HG03354 (cell line): ENCODE measurements at regions not wholly inside any gene's neighbourhood (a gene's known extent, or its start where the extent isn't known, plus 50 kb on each side); places are given as distances from the start of the nearest gene placed in this dataset.
"Not testable (repeated sequence)": the region's sequence is repeated elsewhere in the genome, so short reads cannot be mapped to it uniquely, and the experiment has no call there.

ENCODE experiments used
- ATAC-seq: cut with Tn5 transposase; IDR thresholded peaks from one replicate; pipeline ENCODE4 v1.9.1; 2021; ENCODE audit warnings: mild to moderate bottlenecking; ENCODE audit not compliant: unreplicated experiment, poor library complexity, severe bottlenecking

DNA sequence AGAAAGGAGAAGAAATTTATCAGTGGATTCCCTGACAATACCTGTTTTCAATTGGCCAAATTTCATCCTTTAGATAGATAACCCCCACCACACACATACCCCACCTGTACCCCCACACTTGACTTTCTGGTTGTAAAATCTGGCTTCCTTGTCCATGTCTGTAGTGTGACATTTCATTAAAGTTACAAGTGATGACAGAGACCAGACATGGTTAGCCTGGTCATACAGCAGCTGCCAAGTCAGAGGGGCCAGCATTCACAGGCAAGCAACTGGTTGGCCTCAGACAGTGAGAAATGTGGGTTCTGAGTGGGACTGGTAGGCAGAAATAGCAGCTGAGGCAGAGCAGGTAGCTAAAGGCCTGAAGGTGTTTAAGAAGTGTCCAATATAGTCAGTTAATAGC, 238.6 kb upstream of the SOX14 start:
- ATAC-seq: no peak

- no peak for ATAC-seq
These were observed 222.1 kb upstream of the SOX14 start for GRCh38 chr3:137542049-137542448.

GRCh38 chr3:137554242-137554641, 209.9 kb upstream of the SOX14 start:
- ATAC-seq: no peak

DNA sequence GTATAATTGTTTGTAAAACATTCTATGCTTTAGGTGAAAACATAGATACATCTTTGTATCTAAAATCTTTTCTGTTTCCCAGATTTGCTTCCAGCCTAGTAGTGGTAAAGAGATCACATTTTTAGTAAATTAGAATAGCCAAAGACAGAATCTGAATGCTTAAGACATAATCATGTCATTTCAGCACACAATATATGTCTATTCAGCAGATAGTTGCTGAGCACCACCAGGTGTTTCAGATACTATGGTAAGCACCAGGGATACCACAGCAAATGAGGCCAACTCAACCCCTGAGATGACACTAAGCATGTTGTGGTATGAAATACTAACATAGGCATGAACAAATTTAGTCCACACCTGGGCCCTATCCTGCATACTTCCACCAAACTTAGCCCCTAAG, 195.2 kb upstream of the SOX14 start:
- ATAC-seq: no peak

- ATAC-seq: no peak
These were observed 191.2 kb upstream of the SOX14 start for GRCh38 chr3:137572931-137573330.

GRCh38 chr3:137582484-137582883, 181.6 kb upstream of the SOX14 start:
- no peak for ATAC-seq

- ATAC-seq: no peak
These were observed 180.9 kb upstream of the SOX14 start for GRCh38 chr3:137583256-137583655.

DNA sequence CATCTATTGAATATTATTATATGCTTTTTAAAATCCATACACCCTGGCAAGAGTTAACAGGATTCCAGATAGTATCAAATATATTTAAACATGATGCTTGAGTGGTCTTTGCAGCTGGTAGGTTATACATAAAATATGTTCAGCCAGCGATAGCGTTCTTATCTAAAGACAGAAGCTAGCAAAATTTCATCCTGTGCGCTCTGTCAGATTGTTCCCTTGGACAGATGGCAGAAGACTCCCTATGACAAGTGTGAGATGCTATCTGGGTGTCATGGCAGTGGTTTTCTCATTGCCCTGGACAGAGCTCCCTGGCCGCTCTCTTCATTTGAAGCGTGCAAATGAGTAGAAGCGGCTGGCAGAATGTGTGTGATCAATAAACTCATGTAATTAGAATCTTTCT, 175.2 kb upstream of the SOX14 start:
- no peak for ATAC-seq

DNA sequence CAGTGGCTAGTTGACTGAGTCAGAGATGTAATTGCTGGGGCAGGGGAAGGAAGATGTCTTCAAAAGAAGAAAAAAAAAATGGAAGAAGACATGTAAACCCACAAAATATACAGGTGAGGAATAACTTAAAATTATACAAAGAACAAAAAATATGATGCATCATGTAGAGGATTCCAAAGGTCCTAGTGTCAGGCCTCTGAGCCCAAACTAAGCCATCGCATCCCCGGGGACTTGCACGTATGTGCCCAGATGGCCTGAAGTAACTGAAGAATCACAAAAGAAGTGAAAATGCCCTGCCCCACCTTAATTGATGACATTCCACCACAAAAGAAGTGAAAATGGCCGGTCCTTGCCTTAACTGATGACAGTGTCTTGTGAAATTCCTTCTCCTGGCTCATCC, 168.7 kb upstream of the SOX14 start:
- not testable (repeated sequence) for ATAC-seq

DNA sequence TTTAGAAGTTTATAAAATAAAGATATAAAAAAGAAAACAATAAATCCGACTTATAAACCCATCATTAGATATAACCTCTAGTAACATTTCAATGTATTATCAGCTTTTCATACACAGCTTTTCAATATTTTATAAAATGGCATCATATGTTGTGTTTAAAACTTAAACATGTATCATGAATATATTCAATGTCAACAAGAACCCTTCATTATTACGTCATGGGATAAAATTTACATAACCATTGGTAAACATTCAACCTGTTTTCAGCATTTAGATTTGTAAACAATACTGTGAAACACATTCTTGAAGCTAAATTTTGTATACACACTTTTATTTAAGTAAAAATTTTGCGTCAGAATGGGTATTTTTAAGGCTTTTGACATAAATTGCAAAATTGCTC, 153.4 kb upstream of the SOX14 start:
- ATAC-seq: no peak

DNA sequence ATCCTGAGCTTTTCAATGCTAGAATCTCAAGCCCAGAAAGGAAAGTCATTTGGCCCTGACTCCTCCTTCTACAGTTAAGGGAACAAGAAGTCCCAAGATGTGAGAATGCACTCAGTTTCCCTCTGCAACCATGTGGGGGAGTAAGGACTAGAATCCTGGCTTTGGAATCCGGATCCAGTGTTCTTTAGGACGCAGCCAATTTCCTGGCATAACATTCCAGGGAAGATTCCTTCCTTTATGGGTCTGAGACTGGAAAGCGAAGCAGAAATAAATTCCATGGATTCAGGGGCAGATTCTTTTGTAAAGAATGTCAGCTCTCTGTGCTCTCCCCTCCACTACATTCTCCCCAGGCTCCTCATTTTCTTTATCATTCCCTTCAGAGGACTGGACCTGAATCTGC, 151.8 kb upstream of the SOX14 start:
- no peak for ATAC-seq

- ATAC-seq: no peak
These were observed 148.3 kb upstream of the SOX14 start for GRCh38 chr3:137615659-137616418.

- no peak for ATAC-seq
These were observed 122.0 kb upstream of the SOX14 start for GRCh38 chr3:137641879-137642704.

- ATAC-seq: no peak
These were observed 121.3 kb upstream of the SOX14 start for GRCh38 chr3:137642831-137643230.

DNA sequence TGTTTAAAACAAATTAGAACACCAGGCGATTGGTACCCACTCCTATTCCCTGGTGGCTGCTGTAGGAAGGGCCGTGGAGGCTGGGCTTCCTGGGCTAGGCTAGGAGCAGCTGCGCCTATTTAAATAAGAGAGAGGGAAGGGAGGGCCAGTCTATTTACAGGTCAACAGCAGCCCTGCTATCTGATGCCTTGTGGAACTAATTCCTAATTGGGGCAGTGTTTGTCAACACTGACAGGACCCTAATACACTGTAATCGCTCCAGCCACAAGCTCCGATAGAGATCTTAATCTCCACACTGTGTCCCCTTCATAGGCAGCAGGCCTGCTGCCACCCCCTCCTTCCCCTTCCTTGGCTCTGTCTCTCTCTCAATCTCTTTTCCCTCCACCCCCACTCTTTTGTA, 116.9 kb upstream of the SOX14 start:
- ATAC-seq: no peak

- no peak for ATAC-seq
These were observed 94.5 kb upstream of the SOX14 start for GRCh38 chr3:137669519-137670060.

DNA sequence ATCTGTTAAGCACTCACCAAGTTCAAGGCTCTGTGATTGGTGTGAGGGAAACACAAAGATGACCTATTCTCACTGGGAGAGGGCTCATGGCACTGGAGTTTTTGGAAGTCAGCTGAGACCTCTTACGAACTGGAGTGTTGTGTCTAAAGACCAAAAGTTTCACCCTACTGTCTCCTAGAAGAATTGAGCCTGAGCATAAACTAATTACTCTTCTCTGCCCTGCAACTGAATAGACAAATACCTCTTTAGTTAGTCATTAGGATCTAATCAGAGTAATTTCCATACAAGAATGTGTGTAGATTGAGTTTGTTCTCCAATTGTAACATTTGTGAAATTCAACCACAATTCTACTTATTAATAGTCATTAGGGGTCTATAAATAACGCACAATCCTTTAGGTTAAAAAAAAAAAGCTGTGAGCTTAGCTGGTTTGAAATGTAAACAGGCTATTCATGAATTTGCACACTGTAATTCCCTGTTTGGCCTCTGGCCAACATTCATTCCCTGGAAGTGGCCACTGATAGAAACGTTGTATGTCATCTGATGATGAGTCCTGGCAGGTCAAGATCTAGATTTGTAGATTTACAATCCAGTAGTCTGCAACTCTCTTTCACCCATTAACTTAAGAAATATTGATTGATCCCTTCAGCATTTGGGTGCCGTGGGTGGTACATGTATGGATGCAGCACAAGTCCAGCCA, 76.8 kb upstream of the SOX14 start:
- no peak for ATAC-seq

- ATAC-seq: no peak
These were observed 71.2 kb upstream of the SOX14 start for GRCh38 chr3:137692803-137693431.

DNA sequence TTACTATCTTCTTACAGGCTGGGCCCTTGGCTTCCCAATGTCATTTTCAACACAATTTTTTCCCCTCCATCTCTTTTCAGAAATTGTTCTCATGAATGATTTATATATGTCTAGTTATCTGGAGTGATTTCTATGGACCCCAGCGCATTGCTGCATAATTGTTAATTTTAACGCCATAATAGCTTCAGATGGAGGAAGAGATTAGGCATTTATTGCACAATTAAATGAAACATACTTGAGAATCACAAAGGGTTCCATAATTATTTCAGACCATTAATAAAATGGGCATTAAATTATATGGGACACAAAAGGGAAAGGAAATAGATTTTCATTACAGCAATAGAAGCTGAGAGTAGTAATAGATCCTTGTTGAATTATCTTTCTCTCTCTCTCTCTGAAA, 70.3 kb upstream of the SOX14 start:
- ATAC-seq: no peak

GRCh38 chr3:137694836-137695235, 69.3 kb upstream of the SOX14 start:
- ATAC-seq: no peak
